GM21576 (cell line): ENCODE measurements at regions not wholly inside any gene's neighbourhood (a gene's known extent, or its start where the extent isn't known, plus 50 kb on each side); places are given as distances from the start of the nearest gene placed in this dataset.
"Not testable (repeated sequence)": the region's sequence is repeated elsewhere in the genome, so short reads cannot be mapped to it uniquely, and the experiment has no call there.

Experiments used
- ATAC-seq: cut with Tn5 transposase; IDR thresholded peaks from one replicate; pipeline ENCODE4 v1.9.1; 2021; ENCODE audit warnings: mild to moderate bottlenecking, moderate library complexity; ENCODE audit not compliant: unreplicated experiment

GRCh38 chr9:13450723-13451122, 171.2 kb upstream of the MPDZ start:
- peak; percentile 55 for ATAC-seq

GRCh38 chr9:13448482-13448881, 169.0 kb upstream of the MPDZ start:
- ATAC-seq: no peak

GRCh38 chr9:13447843-13448422, 168.4 kb upstream of the MPDZ start:
- no peak for ATAC-seq

- ATAC-seq: no peak
These were observed 167.7 kb upstream of the MPDZ start for GRCh38 chr9:13446938-13447842.

- ATAC-seq: no peak
These were observed 166.9 kb upstream of the MPDZ start for GRCh38 chr9:13446286-13446937.

- ATAC-seq: no peak
These were observed 165.6 kb upstream of the MPDZ start for GRCh38 chr9:13445103-13445500.

- no peak for ATAC-seq
These were observed 165.0 kb upstream of the MPDZ start for GRCh38 chr9:13444245-13445102.

GRCh38 chr9:13443346-13444244, 164.1 kb upstream of the MPDZ start:
- no peak for ATAC-seq

GRCh38 chr9:13439685-13440476, 160.4 kb upstream of the MPDZ start:
- ATAC-seq: no peak

GRCh38 chr9:13437866-13438265, 158.4 kb upstream of the MPDZ start:
- no peak for ATAC-seq

GRCh38 chr9:13436591-13436990, 157.1 kb upstream of the MPDZ start:
- no peak for ATAC-seq

GRCh38 chr9:13433453-13433852, 154.0 kb upstream of the MPDZ start:
- ATAC-seq: not testable (repeated sequence)

- ATAC-seq: no peak
These were observed 153.4 kb upstream of the MPDZ start for GRCh38 chr9:13432904-13433303.

GRCh38 chr9:13431692-13432091, 152.2 kb upstream of the MPDZ start:
- no peak for ATAC-seq

- ATAC-seq: no peak
These were observed 151.7 kb upstream of the MPDZ start for GRCh38 chr9:13431222-13431536.

- ATAC-seq: no peak
These were observed 151.1 kb upstream of the MPDZ start for GRCh38 chr9:13430368-13431221.

- no peak for ATAC-seq
These were observed 150.1 kb upstream of the MPDZ start for GRCh38 chr9:13429301-13430190.
